GM08714 (cell line): ENCODE measurements at regions not wholly inside any gene's neighbourhood (a gene's known extent, or its start where the extent isn't known, plus 50 kb on each side); places are given as distances from the start of the nearest gene placed in this dataset.
"Not testable (repeated sequence)": the region's sequence is repeated elsewhere in the genome, so short reads cannot be mapped to it uniquely, and the experiment has no call there.

Experiments used
- H3K4me3 ChIP-seq: fragments of 200-500 bp; sonication (Bioruptor generic); 2 replicates; pipeline ENCODE4 v1.5.1; 2014; ENCODE audit warnings: mild to moderate bottlenecking, low read length, inconsistent platforms
- ZNF274 ChIP-seq: IDR thresholded peaks from 2 replicates; pipeline ENCODE4 v1.6.1; 2012; ENCODE audit warnings: mild to moderate bottlenecking, low read depth, low read length

DNA sequence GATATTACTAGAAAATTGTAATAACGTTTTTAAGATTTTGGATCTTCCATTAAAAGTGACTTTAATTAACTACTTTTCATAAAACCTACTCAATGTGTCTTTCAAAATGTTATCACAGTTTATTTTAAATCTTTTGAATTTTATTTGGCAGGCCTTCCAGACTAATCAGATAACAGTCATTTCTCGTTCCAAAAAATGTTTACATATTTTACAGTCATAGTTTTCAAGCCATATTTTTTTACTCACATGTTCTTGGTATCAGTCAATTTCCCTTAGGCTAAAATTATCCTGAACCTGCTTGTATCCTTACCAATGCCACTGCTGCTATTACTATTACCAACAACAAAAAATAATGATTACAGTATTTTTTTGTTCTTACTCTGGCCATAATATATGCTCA, 1783.5 kb downstream of the SLITRK5 start:
- TF ChIP-seq ZNF274, result no peak
- H3K4me3 ChIP-seq, result no peak overlapping the region

DNA sequence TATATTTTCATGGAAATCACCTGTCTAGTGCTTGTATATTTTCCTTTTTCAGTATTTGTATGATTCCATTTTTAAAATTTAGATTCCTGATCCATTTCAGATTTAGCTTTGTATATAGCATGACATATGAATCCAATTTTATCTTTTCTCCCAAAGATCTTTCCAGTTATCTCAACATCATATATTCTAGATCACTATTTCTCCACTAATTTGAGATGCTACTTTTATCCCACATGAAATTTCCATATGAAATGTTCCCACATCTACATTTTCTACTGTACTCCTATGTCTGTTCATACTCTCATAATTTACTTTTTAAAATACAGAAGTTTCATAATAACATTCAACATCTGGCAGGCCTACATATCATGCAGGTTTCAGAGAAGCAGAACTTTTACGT, 1784.1 kb downstream of the SLITRK5 start:
- no peak for TF ChIP-seq ZNF274
- no peak overlapping the region for H3K4me3 ChIP-seq

DNA sequence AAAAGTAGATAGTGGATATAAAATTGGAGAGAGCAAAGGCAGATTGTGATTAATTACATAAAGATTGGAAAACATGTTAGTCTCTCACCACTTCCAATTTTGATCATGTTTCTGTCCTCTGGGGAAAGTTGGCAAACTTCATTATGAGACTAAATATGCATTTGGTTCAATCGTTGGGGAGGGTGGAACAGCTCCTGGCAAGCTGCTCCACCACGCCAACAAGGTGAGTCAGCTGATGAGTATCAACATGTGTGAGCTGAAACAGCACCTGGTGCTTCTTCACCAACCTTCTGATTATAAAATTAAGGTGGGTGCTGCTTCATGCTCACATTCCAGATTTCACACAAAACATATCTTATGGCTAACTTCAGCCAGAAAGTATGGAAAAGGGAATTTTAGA, 1784.6 kb downstream of the SLITRK5 start:
- no peak for TF ChIP-seq ZNF274
- no peak overlapping the region for H3K4me3 ChIP-seq

DNA sequence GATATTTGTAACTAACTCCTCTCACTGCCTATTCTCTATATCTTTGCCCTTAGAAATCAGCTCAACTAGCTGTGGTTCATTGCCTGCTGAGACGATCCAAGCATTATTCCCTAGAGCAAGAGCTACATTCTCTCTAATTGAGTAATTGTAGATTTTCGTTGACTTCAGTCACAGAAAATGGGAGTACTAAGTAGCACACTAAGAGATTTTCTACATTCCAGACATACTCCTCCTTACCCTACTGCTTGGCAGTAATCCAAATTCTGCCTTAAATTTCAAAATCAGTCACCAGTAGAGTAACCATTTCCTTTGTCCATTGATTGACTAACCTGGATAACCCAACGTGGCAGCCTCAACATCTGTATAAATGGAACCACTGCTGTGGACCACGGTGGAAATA, 1786.8 kb downstream of the SLITRK5 start:
- no peak for TF ChIP-seq ZNF274
- no peak overlapping the region for H3K4me3 ChIP-seq

DNA sequence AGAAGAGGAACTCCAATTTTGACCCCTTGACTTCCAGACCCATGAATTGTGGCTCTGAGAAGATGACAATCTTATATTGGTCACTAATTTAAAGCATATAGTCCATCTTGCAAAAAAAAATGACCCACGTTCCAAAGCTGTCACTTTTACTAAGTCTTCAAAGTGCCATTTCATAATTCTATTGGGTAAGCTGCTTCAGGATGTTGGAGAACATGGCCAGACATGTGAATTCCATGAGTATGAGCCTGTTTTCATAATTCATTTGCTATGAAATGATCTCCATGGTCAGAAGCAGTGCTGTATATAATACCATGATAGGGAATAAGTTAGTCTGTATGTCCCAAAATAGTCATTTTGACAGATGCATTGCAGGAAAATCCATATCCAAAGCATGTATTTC, 1787.3 kb downstream of the SLITRK5 start:
- no peak overlapping the region for H3K4me3 ChIP-seq
- TF ChIP-seq ZNF274, result no peak

DNA sequence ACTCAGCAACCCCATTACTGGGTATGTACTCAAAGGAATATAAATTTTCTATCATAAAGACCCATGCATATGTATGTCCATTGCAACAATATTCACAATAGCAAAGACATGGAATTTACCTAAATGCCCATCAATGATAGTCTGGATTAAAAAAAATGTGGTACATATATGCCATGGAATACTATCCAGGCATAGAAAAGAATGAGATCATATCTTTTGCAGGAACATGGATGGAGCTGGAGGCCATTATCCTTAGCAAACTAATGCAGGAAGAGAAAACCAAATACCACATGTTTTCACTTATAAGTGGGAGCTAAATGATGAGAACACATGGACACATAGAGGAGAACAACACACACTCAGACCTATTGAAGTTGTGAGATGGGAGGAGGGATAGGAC, 1789.7 kb downstream of the SLITRK5 start:
- H3K4me3 ChIP-seq, result not testable (repeated sequence)

DNA sequence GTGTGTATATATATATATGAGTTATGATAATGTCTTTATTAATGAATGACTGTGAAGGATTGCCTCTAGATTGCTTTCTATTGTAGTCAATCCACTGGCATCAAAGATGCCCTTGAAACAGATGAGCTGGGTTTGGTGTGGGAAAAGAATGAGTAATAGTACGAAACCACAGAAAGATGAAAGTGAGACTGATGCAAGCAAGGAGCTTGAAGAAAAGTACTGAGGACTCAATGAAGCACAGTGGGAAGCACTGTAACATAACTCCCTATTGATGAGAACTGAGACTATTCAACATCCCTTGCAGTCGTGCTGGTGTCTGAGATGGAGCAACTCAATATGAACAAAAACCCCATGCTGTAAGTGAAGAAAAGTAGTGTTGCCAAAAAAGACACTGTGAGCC, 1794.2 kb downstream of the SLITRK5 start:
- no peak overlapping the region for H3K4me3 ChIP-seq
- TF ChIP-seq ZNF274, result no peak

DNA sequence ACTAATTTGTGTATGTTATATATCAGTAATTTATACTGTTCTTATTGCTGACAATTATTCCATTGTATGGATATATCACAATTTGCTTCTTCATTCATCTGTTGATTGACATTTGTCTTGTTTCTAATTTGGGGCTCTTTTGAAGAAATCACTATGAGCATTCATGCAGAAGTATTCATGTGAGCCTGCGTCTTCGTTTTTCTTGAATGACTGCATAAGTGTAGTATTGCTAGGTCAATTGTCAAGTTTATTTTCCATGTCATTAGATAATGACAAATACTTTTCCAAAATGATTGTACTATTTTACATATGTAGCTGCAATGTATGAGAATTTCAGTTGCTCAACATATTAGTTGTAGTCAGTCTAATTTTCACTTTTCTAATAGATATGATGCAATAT, 1796.9 kb downstream of the SLITRK5 start:
- H3K4me3 ChIP-seq, result no peak overlapping the region
- TF ChIP-seq ZNF274, result no peak

DNA sequence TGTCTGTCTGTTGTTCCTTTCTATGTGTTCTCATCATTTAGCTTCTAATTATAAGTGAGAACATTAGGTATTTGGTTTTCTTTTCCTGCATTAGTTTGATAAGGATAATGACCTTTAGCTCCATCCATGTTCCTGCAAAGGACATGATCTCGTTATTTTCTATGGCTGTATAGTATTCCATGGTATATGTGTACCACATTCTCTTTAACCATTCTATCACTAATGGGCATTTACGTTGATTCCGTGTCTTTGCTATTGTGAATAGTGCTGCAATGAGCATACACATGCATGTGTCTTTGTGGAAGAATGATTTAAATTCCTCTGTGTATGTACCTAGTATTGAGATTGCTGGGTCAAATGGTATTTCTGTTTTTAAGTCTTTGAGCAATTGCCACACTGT, 1799.7 kb downstream of the SLITRK5 start:
- no peak overlapping the region for H3K4me3 ChIP-seq
- TF ChIP-seq ZNF274, result no peak

DNA sequence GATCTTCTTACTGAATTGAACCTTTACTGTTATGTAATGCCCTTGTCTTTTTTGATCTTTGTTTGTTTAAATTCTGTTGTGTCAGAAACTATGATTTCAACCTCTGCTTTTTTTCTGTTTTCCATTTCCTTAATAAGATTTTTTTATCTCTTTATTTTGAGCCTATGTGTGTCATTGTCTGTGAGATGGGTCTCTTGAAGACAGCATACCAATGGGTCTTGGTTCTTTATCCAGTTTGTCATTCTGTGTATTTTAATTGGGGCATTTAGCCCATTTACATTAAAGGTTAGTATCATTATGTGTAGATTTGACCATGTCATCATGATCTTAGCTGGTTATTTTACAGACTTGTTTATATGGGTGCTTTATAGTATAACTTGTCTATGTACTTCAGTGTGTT, 1803.3 kb downstream of the SLITRK5 start:
- no peak for TF ChIP-seq ZNF274
- no peak overlapping the region for H3K4me3 ChIP-seq

DNA sequence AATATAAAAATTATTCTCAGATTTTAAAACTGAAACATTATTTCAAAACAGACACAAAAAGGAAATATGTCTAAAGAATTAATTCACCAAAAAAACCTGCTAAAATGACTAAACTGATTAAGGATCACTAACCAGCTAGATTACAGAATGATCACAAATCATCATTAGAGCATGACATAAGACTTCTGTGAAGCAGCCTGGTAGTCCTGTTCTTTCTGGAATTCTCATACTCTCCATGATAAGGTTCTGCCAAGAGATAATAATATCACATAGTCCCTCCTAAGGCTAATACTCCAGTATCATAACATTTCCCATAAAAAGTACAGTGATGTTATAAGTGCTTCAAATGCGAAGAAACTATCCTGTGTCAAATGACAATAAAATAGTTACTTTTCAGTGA, 1814.9 kb downstream of the SLITRK5 start:
- TF ChIP-seq ZNF274, result no peak
- H3K4me3 ChIP-seq, result no peak overlapping the region

DNA sequence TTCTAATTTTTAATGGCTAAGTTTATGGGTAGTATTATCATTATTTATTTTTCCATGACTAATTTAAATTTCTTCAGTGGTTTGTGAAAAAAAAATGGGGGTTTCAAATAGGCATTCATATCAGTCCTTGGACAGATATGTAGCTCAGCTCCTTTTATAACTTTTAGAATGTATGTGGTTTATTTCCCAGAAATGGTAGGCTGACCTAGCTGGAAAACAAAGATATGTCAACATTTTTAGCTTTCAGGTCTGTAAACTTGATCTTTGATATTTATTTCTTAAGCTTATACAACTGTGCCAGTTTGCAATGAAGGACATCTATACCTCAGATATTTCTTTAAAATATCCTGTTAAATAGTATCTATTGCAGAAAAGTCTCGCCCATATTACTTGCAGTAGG, 1815.5 kb downstream of the SLITRK5 start:
- TF ChIP-seq ZNF274, result no peak

DNA sequence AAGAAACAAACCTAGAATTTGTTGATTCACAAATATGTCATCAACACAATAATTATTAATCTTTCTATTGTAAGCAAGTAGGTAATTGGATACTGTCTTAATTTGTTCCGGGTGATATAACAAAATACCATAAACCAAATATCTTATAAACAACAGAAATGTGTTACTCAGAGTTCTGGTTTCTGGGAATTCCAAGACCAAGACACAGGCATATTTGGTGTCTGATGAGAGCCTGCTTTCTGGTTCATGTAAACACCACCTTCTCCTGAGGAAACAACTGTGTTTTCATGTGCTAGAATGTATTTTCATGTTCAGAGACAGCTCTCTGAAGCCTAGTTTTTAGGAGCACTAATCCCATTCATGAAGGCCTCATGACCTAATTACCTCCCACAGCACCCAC, 1819.5 kb downstream of the SLITRK5 start:
- no peak for TF ChIP-seq ZNF274
- no peak overlapping the region for H3K4me3 ChIP-seq

More for the DNA sequence above, 1815.5 kb downstream of the SLITRK5 start:
- H3K4me3 ChIP-seq, result no peak overlapping the region

DNA sequence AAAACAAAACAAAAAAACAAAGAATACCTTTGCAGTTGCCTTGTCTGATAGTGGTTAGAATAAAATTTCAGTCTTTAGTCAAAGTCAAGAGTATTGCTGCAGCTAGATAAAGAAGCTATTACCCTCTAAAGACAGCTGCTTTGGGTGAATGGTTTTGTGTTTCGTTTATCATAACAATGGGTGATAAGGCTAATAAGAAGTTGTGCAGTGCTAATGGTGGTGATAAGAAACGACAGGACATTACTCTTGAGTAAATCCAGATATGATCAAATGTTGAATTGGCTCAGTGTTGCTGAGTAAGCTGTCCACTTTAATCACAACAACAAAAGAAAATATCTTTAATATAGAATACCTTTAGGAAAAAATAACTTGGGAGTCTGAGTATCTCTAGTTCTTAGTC, 1825.3 kb downstream of the SLITRK5 start:
- TF ChIP-seq ZNF274, result no peak
- no peak overlapping the region for H3K4me3 ChIP-seq

DNA sequence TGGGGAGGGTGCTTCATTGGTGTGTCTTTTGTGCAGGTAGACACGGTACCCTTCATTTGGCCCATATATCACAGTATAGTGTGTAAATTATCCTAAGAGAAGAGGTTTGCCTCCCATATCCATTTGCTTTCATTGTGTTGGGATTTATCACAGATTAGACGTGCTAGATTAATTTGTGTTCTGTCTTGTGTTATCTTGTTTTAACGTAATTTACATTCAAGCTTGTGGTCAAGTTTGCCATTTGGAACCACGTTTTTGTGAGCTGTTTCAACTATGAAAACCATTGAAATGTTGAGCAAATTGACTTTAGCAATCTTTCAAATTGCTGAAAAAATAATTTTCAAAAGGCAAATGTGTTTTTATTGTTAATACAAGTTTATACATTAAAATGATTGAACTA, 1826.5 kb downstream of the SLITRK5 start:
- no peak overlapping the region for H3K4me3 ChIP-seq
- TF ChIP-seq ZNF274, result no peak

DNA sequence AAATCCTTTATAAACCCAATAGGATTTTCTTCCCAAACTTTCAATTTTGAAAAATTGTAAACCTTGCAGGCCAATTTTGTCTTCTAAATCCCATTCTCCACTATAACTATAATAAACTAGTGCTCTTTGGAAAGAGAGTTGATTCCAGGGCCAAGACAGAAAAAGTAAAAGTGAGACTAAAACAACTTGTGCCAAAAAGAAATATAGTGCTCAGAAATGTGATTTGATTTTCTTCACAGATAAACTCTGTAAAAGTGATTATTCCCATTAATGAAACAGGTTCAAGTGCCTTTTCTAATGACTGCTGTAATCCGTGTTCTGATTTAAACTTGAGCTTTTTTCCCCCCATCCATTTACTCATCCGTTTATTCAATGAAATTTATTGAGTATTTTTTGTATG, 1831.1 kb downstream of the SLITRK5 start:
- no peak for TF ChIP-seq ZNF274
- H3K4me3 ChIP-seq, result no peak overlapping the region

DNA sequence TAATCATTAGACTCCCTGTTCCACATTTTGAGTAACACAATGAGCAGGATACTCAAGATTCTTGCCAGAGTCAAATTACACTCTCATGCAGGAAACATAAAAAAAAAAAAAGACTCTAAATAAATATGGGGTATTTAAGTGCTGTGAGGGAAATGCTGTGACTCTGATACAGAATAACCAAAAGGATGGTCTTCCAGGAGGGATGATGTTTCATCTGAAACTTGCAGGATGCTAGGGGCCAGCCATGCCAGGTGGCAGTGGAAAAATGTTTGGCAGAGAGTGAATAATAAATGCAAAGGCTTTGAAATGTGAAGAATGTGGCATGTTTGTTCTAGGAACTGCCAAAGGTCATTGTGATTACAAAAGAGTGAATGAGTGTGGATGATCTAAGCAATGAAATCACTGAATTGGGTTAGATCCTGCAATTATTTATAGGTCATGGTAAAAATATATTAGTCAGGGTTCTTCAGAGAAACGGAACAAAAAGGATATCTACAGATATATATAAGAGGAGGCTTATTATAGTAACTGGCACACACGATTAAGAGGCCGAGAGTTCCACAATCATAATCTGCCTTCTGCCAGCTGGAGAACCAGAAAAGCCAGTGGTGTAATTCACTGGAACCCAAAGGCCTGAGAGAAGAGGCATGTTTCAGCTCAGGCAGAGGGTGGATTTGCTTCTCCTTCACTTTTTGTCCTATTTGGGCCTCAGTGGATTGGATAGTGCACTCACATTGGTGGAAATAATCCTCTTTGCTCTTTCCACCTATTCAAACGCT, 1832.8 kb upstream of the MIR17HG start:
- no peak for TF ChIP-seq ZNF274
- H3K4me3 ChIP-seq, result no peak overlapping the region
